HG03280 (cell line): ENCODE measurements at regions not wholly inside any gene's neighbourhood (a gene's known extent, or its start where the extent isn't known, plus 50 kb on each side); places are given as distances from the start of the nearest gene placed in this dataset.

Experiments used
- ATAC-seq: cut with Tn5 transposase; IDR thresholded peaks from one replicate; pipeline ENCODE4 v1.9.1; 2021; ENCODE audit warnings: mild to moderate bottlenecking, moderate library complexity; ENCODE audit not compliant: unreplicated experiment

GRCh38 chr12:92216092-92216491 is 70.4 kb upstream of the BTG1 start:
- no peak for ATAC-seq

GRCh38 chr12:92215358-92215757 is 69.7 kb upstream of the BTG1 start:
- no peak for ATAC-seq

DNA sequence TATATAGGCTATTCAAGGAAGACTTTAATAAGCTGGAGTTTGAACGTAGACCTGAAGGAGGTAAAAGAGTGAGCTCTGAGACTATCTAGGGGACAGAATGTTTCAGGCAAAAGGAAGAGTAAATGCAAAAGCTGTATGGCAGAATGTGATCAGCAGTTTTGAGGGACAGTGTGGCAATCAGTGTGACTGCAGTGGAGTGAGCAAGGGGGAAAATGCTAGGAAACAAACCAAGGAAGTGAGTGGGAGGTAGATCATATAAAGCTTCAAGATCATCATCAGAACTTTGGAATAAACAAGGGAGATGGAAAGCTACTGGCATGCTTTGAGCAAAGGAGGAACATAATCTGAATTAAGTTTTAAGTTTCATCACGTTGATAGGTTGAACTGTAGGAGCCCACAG is 67.5 kb upstream of the BTG1 start:
- no peak for ATAC-seq

DNA sequence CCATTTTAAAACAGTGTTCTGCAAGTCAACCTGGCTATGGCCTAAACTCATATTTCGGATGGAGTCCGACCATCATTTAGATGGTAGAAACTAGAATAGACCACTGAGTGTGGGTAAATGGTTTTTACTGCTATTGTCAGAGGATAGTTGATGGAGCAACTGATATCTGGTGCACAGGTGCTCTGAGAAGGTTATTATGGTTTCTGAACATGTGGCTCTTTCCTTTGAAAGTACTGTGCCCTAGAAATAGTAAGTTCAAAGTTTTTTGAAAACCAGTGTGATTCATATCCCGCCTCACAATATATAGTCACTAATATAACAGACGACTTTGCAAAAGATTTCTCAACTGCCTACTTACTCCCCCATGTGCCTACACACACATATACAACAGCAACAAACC is 64.4 kb upstream of the BTG1 start:
- peak; percentile 54 for ATAC-seq

- ATAC-seq: peak; percentile 63
These were observed 63.0 kb upstream of the BTG1 start for GRCh38 chr12:92208613-92209121.

- no peak for ATAC-seq
These were observed 61.0 kb upstream of the BTG1 start for GRCh38 chr12:92206596-92206995.

DNA sequence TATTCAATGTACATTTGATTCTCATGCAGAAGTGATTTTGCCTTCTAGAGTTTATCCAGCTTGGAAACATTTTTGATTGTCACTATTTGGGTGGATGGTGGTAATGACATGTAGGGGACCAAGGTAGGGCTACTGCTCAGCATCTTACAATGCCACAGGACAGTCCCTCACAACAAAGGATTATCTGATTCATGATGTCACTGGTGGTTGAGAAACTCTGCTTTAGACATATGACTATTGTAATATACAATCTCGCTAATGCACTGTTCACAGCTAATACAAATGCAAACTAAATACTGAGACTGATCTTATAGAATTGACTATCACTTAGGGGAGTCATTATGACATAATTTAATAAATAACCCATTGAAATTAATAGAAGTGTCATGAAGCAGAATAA is 60.4 kb upstream of the BTG1 start:
- ATAC-seq: no peak

- ATAC-seq: no peak
These were observed 54.4 kb upstream of the BTG1 start for GRCh38 chr12:92199819-92200576.

GRCh38 chr12:92197815-92198214 is 52.2 kb upstream of the BTG1 start:
- ATAC-seq: no peak

DNA sequence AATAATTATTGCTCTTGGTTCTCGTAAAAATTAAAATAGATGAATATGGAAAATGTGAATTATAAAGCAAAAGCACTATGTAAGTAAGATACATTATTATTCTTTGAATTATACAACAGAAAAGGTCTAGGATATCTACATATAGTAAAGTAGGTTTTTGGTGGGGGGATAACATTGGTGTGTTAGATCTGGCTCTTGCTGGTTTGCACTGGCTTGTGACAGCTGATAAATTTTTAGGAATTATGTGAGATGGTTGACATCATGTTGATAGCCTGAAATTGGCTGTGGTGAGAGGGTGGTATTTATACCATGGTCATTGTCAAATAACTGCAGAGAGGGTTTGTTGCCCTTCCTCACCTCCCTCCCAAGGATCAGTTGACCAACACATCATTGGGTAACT is 50.7 kb upstream of the BTG1 start:
- ATAC-seq: no peak
